ENCODE measurements at regions not wholly inside any gene's neighbourhood (a gene's known extent, or its start where the extent isn't known, plus 50 kb on each side); places are given as distances from the start of the nearest gene placed in this dataset.
"Not testable (repeated sequence)": the region's sequence is repeated elsewhere in the genome, so short reads cannot be mapped to it uniquely, and the experiment has no call there.

DNA sequence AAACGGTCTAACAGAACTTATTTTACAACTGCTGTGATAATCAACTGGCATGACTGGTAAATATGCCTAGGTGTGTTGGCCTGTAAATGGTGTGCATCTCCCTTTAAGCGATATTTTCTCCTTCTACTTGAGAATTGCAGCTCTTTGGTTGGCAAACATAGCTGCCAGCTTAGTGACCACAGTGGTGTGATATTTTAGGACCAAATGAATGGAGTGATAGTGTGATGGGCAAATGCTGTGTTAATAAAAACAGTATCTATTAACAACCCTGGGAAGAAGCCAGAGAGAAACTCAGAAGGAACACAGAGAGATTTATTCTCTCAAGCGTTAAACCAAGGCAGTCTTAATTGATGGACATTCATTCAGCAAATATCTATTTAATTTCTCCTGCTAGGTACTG is 278.4 kb downstream of the AACS start:
- H3K4me3 ChIP-seq (ENCODE audit: low read length in 3 of 3): no peak overlapping the region
- no peak overlapping the region for H3K27ac ChIP-seq (ENCODE audit: low read depth in 2 of 2, low read length in 2 of 2)
- FAIRE-seq: no peak
- H3K36me3 ChIP-seq (ENCODE audit: control insufficient read depth in 2 of 3, insufficient read depth in 3 of 3, low read length in 3 of 3): no peaks in the 10 kb centered on the region
- intact Hi-C loops (cut with DNase I): no loop called here
- no peak for DNase-seq
- H3K27me3 ChIP-seq (ENCODE audit: control insufficient read depth, insufficient read depth, low read length): no peaks in the 10 kb centered on the region
- no peaks in the 10 kb centered on the region for H3K4me1 ChIP-seq (ENCODE audit: control insufficient read depth in 2 of 3, insufficient read depth in 2 of 3, low read depth in 1 of 3, low read length in 3 of 3)
- H3K9me3 ChIP-seq (ENCODE audit: control insufficient read depth in 2 of 3, insufficient read depth in 1 of 3, low read length in 3 of 3): no peaks in the 10 kb centered on the region
- TF ChIP-seq, protein P1, sequence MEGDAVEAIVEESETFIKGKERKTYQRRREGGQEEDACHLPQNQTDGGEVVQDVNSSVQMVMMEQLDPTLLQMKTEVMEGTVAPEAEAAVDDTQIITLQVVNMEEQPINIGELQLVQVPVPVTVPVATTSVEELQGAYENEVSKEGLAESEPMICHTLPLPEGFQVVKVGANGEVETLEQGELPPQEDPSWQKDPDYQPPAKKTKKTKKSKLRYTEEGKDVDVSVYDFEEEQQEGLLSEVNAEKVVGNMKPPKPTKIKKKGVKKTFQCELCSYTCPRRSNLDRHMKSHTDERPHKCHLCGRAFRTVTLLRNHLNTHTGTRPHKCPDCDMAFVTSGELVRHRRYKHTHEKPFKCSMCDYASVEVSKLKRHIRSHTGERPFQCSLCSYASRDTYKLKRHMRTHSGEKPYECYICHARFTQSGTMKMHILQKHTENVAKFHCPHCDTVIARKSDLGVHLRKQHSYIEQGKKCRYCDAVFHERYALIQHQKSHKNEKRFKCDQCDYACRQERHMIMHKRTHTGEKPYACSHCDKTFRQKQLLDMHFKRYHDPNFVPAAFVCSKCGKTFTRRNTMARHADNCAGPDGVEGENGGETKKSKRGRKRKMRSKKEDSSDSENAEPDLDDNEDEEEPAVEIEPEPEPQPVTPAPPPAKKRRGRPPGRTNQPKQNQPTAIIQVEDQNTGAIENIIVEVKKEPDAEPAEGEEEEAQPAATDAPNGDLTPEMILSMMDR (IDR thresholded peaks at IDR 0.05; ENCODE audit: borderline replicate concordance, extremely low read depth, insufficient read depth): no peak
- H3K9ac ChIP-seq (ENCODE audit: low read length in 3 of 3): no peak overlapping the region

DNA sequence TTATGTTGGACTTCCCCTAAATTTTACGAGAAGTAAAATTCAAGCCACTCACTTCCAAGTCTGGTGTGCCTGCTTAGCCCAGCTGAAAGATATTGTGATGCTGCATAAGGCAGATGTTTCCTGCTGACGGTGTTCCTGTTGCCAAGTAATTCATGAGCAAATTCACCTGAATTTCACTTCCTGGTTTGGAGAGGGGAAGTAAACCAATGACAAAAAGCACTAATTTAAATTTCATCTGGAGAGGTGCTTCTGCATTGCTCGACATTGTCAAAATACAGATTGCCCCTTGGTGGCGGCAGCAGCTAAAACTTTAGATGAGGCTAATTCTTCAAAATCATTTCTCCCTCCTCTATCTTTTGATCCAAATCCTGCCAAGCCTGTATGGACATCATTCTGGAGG is 281.1 kb downstream of the AACS start:
- intact Hi-C loops (cut with DNase I): no loop called here
- no peaks in the 10 kb centered on the region for H3K4me1 ChIP-seq (ENCODE audit: control insufficient read depth in 2 of 3, insufficient read depth in 2 of 3, low read depth in 1 of 3, low read length in 3 of 3)
- H3K9me3 ChIP-seq (ENCODE audit: control insufficient read depth in 2 of 3, insufficient read depth in 1 of 3, low read length in 3 of 3): no peaks in the 10 kb centered on the region
- TF ChIP-seq, protein P1 (IDR thresholded peaks at IDR 0.05; ENCODE audit: borderline replicate concordance, extremely low read depth, insufficient read depth): no peak
- FAIRE-seq (no peak), DNase-seq (peak in 1 of 5 donors; percentile 26)
- no peaks in the 10 kb centered on the region for H3K27me3 ChIP-seq (ENCODE audit: control insufficient read depth, insufficient read depth, low read length)
- no peak overlapping the region for H3K9ac ChIP-seq (ENCODE audit: low read length in 3 of 3)
- no peaks in the 10 kb centered on the region for H3K36me3 ChIP-seq (ENCODE audit: control insufficient read depth in 2 of 3, insufficient read depth in 3 of 3, low read length in 3 of 3)
- H3K4me3 ChIP-seq (ENCODE audit: low read length in 3 of 3): no peak overlapping the region
- no peak overlapping the region for H3K27ac ChIP-seq (ENCODE audit: low read depth in 2 of 2, low read length in 2 of 2)

DNA sequence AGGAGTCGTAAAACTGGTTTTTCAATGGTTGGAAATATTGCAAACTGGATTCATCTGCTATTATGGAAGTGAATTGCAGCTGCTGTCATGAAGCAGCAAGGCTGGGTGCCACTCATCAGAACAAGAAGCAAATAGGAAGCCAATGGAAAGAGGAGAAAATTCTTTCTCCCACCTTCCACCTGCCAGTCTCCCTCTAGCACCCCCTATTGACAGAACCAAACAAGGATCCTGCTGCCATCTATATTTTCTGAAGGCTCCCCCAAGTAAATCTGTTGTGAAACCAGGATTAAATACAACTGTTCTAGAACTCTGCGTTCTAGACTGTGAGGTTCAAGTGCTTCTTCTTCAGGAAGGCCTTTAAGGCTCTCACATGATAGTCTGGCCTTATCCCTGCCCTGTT is 286.6 kb downstream of the AACS start:
- H3K4me1 ChIP-seq (ENCODE audit: control insufficient read depth in 2 of 3, insufficient read depth in 2 of 3, low read depth in 1 of 3, low read length in 3 of 3): no peaks in the 10 kb centered on the region
- no peaks in the 10 kb centered on the region for H3K9me3 ChIP-seq (ENCODE audit: control insufficient read depth in 2 of 3, insufficient read depth in 1 of 3, low read length in 3 of 3)
- no peak overlapping the region for H3K4me3 ChIP-seq (ENCODE audit: low read length in 3 of 3)
- intact Hi-C loops (cut with DNase I): no loop called here
- FAIRE-seq (no peak), DNase-seq (no peak)
- no peaks in the 10 kb centered on the region for H3K27me3 ChIP-seq (ENCODE audit: control insufficient read depth, insufficient read depth, low read length)
- no peak overlapping the region for H3K9ac ChIP-seq (ENCODE audit: low read length in 3 of 3)
- TF ChIP-seq, protein P1 (IDR thresholded peaks at IDR 0.05; ENCODE audit: borderline replicate concordance, extremely low read depth, insufficient read depth): no peak
- no peaks in the 10 kb centered on the region for H3K36me3 ChIP-seq (ENCODE audit: control insufficient read depth in 2 of 3, insufficient read depth in 3 of 3, low read length in 3 of 3)
- H3K27ac ChIP-seq (ENCODE audit: low read depth in 2 of 2, low read length in 2 of 2): no peak overlapping the region

DNA sequence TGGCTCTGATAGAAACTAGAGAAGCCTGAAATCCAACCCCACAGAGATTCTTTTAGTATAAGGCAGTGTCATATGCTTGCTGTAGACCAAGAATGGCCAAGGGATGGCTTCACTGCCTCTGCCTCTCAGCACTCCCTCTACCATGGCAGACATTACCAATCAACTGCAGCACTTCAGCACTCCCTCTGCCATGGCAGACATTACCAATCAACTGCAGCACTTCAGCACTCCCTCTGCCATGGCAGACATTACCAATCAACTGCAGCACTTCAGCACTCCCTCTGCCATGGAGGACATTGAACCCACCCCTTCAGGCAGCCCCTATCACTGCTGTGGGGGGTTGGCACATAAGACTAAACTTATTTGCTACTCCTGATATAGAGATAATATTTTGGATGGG is 287.8 kb downstream of the AACS start:
- H3K27me3 ChIP-seq (ENCODE audit: control insufficient read depth, insufficient read depth, low read length); intact Hi-C loops (cut with DNase I); H3K4me1 ChIP-seq (ENCODE audit: control insufficient read depth in 2 of 3, insufficient read depth in 2 of 3, low read depth in 1 of 3, low read length in 3 of 3); H3K27ac ChIP-seq (ENCODE audit: low read depth in 2 of 2, low read length in 2 of 2); H3K36me3 ChIP-seq (ENCODE audit: control insufficient read depth in 2 of 3, insufficient read depth in 3 of 3, low read length in 3 of 3); FAIRE-seq; H3K4me3 ChIP-seq (ENCODE audit: low read length in 3 of 3); H3K9me3 ChIP-seq (ENCODE audit: control insufficient read depth in 2 of 3, insufficient read depth in 1 of 3, low read length in 3 of 3); H3K9ac ChIP-seq (ENCODE audit: low read length in 3 of 3); DNase-seq: not testable (repeated sequence)
